Chondrocyte (in vitro differentiated cells): ENCODE measurements at regions not wholly inside any gene's neighbourhood (a gene's known extent, or its start where the extent isn't known, plus 50 kb on each side); places are given as distances from the start of the nearest gene placed in this dataset.
"Not testable (repeated sequence)": the region's sequence is repeated elsewhere in the genome, so short reads cannot be mapped to it uniquely, and the experiment has no call there.

Experiments
- DNase-seq: peaks from one replicate; pipeline ENCODE4 v3.0.0; 2021; ENCODE audit warnings: mixed read lengths, low spot score
- H3K27ac Mint-ChIP-seq: one replicate; pipeline ENCODE4 v1.8.0; 2021; ENCODE audit warnings: mild to moderate bottlenecking, moderate library complexity, mixed read lengths; ENCODE audit not compliant: unreplicated experiment
- H3K27me3 Mint-ChIP-seq: 2 replicates; pipeline ENCODE4 v1.8.0; 2021; ENCODE audit warnings: low read depth, mixed read lengths
- H3K36me3 Mint-ChIP-seq: 2 replicates; pipeline ENCODE4 v1.8.0; 2021; ENCODE audit warnings: low read depth, mixed read lengths
- H3K4me1 Mint-ChIP-seq: 2 replicates; pipeline ENCODE4 v1.8.0; 2021; ENCODE audit warnings: low read depth, mild to moderate bottlenecking, mixed read lengths
- H3K4me3 Mint-ChIP-seq: one replicate; pipeline ENCODE4 v1.8.0; 2021; ENCODE audit warnings: mild to moderate bottlenecking, moderate library complexity, mixed read lengths; ENCODE audit not compliant: unreplicated experiment
- H3K9me3 Mint-ChIP-seq: 2 replicates; pipeline ENCODE4 v1.8.0; 2021; ENCODE audit warnings: low read depth, mixed read lengths
- TF ChIP-seq, protein P1 (sequence below): fragments of 200-600 bp; sonication (generic); IDR thresholded peaks from 2 replicates; pipeline ENCODE4 v1.5.0; 2021; ENCODE audit warnings: antibody characterized with exemption, mild to moderate bottlenecking, moderate library complexity

DNA sequence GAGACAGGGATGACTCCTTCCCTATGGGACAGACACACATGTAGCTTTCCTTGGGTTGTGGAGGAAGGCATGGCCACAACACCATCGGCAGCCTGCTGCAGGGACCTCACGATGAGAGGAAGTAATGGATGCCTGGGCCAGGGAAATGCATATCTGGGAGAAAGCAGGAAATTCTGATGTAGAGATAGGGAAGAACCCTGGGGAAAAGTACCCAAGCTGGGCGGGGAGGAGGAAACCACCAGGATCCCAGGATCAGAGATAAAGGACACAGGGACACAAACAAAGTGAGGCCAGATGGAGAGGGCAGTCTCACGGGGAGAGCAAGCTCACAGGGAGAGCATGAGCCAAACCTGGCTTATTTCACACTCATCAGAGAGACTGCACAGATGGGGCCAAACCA is 294.7 kb upstream of the TEKT4 start:
- H3K36me3 Mint-ChIP-seq, H3K9me3 Mint-ChIP-seq, H3K4me3 Mint-ChIP-seq, H3K27me3 Mint-ChIP-seq, H3K4me1 Mint-ChIP-seq, DNase-seq: not testable (repeated sequence)
- H3K27ac Mint-ChIP-seq, result peak overlapping the region; percentile 51

- DNase-seq, H3K27me3 Mint-ChIP-seq, H3K36me3 Mint-ChIP-seq, H3K4me1 Mint-ChIP-seq, H3K9me3 Mint-ChIP-seq: not testable (repeated sequence)
- Mint-ChIP-seq H3K4me3 (peak overlapping the region; percentile 35), H3K27ac (peak overlapping the region; percentile 23)
Observed at GRCh38 chr2:94577160-94577559, 294.1 kb upstream of the TEKT4 start.

GRCh38 chr2:94579221-94579620 is 292.0 kb upstream of the TEKT4 start:
- H3K4me3 Mint-ChIP-seq, H3K9me3 Mint-ChIP-seq, DNase-seq, H3K27me3 Mint-ChIP-seq, H3K27ac Mint-ChIP-seq, H3K36me3 Mint-ChIP-seq: not testable (repeated sequence)
- H3K4me1 Mint-ChIP-seq, result peaks cover 15% of the 10 kb centered on the region

GRCh38 chr2:94583081-94583723 is 288.0 kb upstream of the TEKT4 start:
- H3K4me3 Mint-ChIP-seq, DNase-seq, H3K4me1 Mint-ChIP-seq, H3K27ac Mint-ChIP-seq, H3K36me3 Mint-ChIP-seq, H3K9me3 Mint-ChIP-seq, H3K27me3 Mint-ChIP-seq: not testable (repeated sequence)

GRCh38 chr2:94584569-94584968 is 286.7 kb upstream of the TEKT4 start:
- not testable (repeated sequence) for H3K36me3 Mint-ChIP-seq, DNase-seq, H3K27ac Mint-ChIP-seq, H3K4me1 Mint-ChIP-seq, H3K4me3 Mint-ChIP-seq, H3K9me3 Mint-ChIP-seq, H3K27me3 Mint-ChIP-seq

GRCh38 chr2:94586032-94586982 is 284.9 kb upstream of the TEKT4 start:
- not testable (repeated sequence) for H3K4me1 Mint-ChIP-seq, DNase-seq, H3K4me3 Mint-ChIP-seq, H3K9me3 Mint-ChIP-seq, H3K27me3 Mint-ChIP-seq, H3K27ac Mint-ChIP-seq, H3K36me3 Mint-ChIP-seq
- TF ChIP-seq, protein P1, sequence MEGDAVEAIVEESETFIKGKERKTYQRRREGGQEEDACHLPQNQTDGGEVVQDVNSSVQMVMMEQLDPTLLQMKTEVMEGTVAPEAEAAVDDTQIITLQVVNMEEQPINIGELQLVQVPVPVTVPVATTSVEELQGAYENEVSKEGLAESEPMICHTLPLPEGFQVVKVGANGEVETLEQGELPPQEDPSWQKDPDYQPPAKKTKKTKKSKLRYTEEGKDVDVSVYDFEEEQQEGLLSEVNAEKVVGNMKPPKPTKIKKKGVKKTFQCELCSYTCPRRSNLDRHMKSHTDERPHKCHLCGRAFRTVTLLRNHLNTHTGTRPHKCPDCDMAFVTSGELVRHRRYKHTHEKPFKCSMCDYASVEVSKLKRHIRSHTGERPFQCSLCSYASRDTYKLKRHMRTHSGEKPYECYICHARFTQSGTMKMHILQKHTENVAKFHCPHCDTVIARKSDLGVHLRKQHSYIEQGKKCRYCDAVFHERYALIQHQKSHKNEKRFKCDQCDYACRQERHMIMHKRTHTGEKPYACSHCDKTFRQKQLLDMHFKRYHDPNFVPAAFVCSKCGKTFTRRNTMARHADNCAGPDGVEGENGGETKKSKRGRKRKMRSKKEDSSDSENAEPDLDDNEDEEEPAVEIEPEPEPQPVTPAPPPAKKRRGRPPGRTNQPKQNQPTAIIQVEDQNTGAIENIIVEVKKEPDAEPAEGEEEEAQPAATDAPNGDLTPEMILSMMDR, result peak; percentile 78

DNA sequence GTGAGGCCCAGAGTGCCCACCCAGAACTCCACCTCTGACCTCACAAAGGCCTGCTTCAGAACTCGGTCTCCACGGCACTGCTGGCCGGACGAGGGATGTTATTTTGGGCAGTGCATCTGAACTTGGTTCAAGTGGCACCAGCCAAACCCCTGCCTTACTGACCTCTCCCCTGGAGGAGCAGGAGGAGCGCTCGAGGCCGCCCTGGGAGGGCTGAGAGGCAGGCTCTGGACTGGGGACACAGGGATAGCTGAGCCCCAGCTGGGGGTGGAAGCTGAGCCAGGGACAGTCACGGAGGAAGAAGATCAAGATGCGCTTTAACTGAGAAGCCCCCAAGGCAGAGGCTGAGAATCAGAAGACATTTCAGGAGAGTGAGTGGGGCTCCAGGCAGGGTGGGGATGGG is 284.2 kb upstream of the TEKT4 start:
- H3K9me3 Mint-ChIP-seq, H3K27me3 Mint-ChIP-seq, H3K4me1 Mint-ChIP-seq, DNase-seq, H3K27ac Mint-ChIP-seq, H3K36me3 Mint-ChIP-seq, H3K4me3 Mint-ChIP-seq: not testable (repeated sequence)

GRCh38 chr2:94594019-94594836 is 277.0 kb upstream of the TEKT4 start:
- H3K4me3 Mint-ChIP-seq, H3K36me3 Mint-ChIP-seq: not testable (repeated sequence)

DNA sequence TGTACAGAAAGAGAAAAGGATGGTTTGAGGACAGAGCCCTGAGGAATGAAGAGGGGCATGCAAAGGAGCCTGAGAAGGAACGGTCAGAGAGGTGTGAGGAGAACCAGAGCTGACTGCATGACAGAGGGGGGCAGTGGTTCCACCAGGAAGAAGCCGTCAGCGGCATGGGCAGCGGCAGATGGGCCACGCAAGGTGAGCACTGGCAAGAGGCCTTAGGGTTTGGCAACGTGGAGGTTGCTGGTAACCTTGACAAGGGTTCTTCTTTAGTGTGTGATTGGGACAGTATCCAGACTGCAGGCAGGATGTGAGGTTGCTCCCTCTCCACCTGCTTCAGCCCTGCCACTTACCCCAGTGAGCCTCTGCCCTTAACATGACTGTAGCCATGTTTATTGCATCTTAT is 275.3 kb upstream of the TEKT4 start:
- H3K27me3 Mint-ChIP-seq, result not testable (repeated sequence)

More at GRCh38 chr2:94594019-94594836, 277.0 kb upstream of the TEKT4 start:
- not testable (repeated sequence) for H3K4me1 Mint-ChIP-seq, H3K9me3 Mint-ChIP-seq, H3K27ac Mint-ChIP-seq, H3K27me3 Mint-ChIP-seq, DNase-seq

DNA sequence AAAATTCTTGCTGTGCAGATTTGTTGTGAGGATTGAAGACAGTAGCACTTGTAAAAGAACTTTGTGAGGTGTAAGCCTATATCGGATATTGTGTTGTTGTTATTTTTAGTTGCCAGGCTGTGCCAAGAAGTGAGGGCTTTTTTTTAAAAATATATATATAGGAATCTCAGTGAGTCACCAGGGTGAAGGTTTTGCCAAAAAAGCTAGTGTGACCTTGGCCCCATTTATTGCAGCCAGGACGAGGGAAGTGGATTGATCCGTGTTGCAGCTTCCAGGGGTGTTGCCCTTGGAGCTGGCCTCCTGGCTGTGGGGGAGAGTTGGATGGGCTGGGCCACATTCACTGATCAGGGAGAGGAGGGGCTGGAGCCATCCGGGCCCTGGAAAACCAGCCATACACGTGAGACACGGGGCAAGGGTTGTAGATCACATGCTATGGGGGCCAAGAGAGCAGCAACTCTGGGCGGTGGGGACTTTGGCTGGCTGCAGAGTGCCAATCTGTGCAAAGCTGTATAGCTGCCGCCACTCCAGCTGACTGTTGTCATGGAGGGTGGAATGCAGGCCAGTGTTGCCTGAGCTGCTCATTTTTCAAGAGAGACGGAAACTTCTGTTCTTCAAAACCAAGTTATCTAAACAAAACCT is 273.0 kb upstream of the TEKT4 start:
- not testable (repeated sequence) for DNase-seq, H3K36me3 Mint-ChIP-seq, H3K4me1 Mint-ChIP-seq, H3K4me3 Mint-ChIP-seq, H3K9me3 Mint-ChIP-seq, H3K27me3 Mint-ChIP-seq
- peak overlapping the region; percentile 36 for H3K27ac Mint-ChIP-seq

More for the DNA sequence above, 275.3 kb upstream of the TEKT4 start:
- not testable (repeated sequence) for H3K27ac Mint-ChIP-seq, DNase-seq, H3K9me3 Mint-ChIP-seq, H3K36me3 Mint-ChIP-seq, H3K4me1 Mint-ChIP-seq, H3K4me3 Mint-ChIP-seq

DNA sequence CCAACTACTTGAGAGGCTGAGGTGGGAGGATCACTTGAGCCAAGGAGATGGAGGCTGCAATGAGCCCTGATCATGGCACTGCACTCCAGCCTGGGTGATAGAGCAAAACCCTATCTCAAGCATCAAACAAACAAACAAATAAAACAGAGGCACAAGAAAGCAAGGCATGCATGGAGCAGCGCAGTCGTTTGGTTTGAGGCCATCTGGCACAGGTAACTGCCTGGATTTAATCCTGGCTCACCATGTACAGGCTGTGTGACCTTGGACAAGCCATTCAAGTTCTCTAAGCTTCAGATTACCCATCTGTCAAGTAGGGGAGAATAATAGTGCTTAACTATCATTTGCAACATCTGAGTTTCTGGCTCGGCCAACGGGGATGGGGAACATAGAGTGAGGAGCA is 270.3 kb upstream of the TEKT4 start:
- not testable (repeated sequence) for H3K36me3 Mint-ChIP-seq, H3K27me3 Mint-ChIP-seq, H3K27ac Mint-ChIP-seq, H3K4me1 Mint-ChIP-seq, DNase-seq, H3K4me3 Mint-ChIP-seq
- peaks cover 14% of the 10 kb centered on the region for H3K9me3 Mint-ChIP-seq
